GM19035 (cell line): ENCODE measurements at regions not wholly inside any gene's neighbourhood (a gene's known extent, or its start where the extent isn't known, plus 50 kb on each side); places are given as distances from the start of the nearest gene placed in this dataset.

Source experiments
- ATAC-seq: cut with Tn5 transposase; IDR thresholded peaks from one replicate; pipeline ENCODE4 v1.9.1; 2021; ENCODE audit not compliant: unreplicated experiment

DNA sequence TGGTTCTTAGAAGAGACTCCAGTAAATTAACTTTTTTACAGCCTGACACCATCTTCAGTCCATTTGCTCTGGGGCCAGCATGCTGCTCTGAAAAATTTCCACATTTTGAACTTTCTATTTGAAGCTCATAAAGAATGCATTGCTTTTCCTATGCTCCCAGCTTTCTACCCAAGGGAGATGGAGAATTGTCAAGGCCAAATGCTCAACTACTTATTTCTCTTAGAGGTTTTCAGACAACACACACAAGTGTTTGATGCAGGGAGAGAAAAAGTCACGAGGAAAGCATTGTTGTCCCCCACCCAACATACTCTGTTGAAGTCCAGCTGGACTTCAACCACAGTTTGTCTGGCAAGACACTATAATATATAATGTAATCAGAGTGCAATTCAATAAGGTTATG lies 100.3 kb upstream of the CADPS start:
- ATAC-seq, result no peak

DNA sequence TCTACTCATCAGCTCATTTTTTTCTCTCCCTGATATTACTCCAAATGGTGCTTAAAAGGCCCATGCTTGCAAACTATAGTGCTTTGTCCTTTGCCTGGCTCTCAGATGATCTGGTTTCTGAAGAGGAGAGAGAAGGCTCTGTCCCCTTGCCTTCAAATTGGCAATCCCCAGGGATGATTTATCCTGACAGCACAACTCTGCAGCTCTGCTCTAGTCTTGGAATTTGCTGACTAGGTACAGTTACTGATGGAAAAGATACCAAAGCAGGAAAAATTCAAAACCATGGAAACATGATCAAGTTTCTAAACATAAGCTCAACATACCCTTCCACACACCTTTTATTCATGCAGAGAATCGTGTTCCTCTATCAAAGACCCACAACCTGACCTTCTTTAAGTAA lies 106.7 kb upstream of the CADPS start:
- ATAC-seq, result no peak

DNA sequence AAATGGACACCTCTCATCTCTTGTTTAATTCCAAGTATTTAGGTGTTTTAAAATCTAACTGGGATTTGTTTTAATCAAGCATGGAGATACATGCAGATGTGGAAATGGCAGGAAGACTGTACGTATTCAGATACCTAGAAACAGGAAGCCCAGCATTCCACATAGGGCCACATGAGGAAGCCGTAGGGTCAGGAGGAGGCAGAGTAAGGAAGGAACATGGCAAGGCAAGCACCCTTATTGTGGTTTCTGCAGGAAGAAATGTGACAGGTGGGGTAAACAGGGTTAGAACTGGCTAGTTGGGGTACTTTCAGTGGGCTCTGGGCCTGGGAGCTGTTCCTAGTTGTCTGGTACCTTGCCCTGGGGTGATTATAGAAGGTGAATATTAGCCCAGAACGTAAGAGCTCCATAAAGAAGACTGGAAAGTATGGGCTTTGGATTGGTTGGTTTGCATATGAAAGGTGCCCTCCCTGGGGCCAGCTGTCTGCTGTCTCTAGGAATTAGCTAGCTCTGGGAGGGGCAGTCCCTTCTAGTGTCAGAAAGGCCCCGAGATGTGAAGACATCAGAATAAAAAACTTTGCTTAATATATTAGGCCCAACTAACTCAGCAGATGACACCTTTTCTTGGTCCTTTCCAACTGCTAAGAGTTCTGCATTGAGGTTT lies 107.7 kb upstream of the CADPS start:
- no peak for ATAC-seq

DNA sequence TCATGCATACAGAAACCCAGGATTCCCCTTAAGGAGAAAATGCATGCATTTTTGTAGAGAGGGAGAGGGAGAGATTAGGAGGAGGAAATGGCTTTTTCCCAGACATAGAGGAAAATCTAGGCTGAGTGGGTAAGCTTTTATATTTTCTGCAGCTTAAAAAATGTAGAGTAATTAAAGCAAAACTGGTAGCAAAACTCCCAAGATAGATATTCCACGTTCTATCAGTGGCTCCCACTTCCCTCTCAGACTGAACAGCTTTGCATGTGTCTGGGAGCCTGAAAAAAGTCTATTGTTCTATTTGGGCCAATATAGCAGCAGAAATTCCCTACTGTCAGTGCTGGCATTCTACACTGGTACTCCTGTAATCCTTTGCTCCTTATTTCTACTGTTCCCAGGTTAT lies 110.8 kb upstream of the CADPS start:
- ATAC-seq, result no peak

DNA sequence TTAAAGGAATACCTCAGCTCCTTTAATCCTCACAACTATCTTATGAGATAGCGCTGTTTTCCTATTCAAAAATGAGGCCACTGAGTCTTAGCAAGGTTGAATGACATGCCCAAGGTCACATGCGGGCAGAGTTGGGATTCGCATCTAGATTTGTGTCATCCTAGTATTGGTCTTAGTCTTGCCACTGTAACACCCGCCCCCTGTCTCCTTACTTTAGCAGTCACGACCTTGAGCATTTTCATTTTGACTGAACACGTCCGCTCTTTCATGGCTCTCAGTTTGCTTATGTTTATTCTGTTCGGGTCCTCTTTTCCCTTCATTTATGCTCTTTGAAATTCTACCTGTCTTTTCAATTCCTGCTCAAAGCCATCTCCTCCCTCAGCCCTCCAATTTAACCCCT lies 112.5 kb upstream of the CADPS start:
- ATAC-seq, result peak; percentile 59

DNA sequence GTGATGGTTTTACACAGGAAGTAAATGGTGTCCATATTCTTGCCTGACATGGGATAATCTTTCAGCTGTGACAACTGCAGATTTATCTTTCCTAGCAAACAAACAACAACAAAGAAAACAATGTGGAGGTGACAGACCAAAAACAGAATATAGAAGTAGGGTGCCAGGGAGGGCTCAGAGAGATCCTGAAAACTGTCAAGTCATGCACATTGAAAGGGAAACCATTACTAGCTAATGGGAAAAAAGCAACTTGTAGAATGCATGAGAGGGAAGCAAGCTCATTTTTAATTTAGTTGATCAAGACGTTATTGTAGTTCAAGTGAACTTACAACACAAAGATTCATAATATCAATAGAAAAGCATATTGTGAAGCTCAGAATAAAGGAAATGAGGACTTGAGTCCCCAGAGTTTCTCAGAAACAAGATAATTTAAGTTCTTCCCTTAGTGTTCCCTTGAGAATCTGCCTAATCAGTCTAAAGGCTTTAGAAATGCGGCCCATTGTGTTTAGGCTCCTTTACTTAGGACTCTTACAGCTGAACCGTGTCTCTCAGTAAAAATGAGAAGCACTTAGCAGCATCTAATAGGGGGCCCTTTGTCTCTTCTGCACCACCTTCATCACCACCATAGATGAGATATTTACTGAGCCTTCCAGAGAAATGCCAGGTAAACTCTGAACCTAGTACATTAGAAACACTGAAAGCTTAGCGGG lies 115.6 kb upstream of the CADPS start:
- ATAC-seq, result no peak

DNA sequence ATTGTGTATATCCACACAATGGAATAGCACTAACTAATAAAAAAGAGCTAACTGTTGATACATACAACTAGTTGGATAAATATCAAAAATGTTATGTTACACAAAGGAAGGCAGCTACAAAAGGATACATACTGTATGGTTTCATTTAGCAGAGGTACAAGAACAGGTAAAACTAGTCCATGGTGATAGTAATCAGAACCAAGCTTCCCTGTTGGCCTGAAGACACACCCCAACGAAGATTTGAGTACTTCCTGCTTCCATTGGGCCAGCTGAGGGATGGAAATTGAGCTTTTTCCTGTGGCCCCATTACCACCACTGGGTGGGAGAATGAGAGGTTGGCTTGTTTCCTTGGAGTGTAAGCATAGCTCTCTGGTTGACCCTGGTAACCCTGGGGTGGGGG lies 117.3 kb upstream of the CADPS start:
- ATAC-seq, result no peak

DNA sequence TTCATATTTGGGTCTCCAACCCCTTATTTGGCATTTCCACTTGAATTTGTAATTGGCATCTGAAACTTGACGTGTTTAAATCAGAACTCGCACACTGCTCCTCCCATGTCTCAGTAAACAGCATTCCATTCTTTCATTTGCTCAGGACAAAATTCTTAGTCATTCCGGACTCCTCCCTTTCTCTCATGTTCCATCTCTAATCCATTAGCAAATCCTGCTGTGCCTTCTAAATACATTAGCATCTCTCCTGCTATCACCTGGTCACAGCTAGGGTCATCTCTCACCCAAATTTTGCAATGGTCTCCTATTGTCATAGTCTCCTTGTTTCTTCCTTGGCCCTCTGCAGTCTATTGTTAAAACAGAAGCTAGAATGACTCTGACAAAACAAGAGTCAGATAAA lies 119.9 kb upstream of the CADPS start:
- no peak for ATAC-seq

DNA sequence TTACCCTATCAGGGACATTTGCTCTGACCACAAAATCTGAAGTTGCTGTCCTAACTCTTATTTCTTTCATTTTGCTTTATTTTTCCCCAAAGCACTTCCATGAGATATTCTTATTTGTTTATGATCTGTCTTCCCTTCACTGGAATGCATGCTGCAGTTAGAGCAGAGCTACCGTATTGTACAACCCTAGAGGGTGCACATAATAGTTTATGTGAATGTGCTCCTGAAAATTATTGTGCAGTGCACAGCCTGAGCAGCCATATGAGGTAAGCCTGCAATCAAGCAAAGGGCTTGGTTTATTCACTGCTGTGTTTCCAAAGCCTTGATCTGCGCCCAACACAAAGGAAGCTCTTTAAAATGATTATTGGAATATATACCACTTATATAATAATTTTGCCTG lies 120.3 kb upstream of the CADPS start:
- no peak for ATAC-seq

DNA sequence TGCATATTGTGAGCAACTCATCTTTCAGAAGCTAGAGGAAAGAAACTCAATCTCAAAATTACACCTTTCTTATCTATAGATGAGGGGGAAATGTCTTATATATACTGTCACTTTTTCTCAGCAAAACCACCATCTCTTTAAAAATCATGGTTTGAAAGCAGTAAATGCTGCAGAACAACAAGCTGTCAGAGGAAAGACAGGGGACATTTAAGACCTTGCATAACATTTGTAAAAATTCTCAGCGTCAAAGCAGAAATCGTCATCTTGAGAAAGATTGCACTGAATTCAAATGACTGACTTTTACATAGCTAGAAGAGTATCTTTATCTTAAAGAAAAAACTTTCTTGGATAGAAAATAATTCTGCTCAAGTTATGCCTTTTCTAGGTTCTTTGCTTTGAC lies 122.2 kb upstream of the CADPS start:
- ATAC-seq, result no peak

DNA sequence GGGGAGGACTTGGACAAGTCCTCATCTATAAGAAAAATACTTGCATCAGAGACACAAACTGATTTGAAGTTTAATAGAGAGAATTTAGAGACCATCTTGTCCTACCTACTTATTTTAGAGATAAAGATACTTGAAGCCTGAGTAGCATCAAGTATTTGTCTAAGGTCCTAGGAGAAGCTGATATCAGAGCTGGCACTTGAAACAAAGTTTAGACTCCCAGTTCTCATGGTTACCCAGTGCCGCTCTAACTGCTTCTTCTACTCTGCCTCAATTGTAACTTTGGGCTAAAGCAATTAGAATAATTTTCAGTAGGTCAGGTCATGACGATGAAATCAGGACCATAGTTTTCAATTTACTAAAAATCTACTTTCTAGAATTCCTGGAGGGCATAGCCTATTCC lies 123.9 kb upstream of the CADPS start:
- no peak for ATAC-seq

DNA sequence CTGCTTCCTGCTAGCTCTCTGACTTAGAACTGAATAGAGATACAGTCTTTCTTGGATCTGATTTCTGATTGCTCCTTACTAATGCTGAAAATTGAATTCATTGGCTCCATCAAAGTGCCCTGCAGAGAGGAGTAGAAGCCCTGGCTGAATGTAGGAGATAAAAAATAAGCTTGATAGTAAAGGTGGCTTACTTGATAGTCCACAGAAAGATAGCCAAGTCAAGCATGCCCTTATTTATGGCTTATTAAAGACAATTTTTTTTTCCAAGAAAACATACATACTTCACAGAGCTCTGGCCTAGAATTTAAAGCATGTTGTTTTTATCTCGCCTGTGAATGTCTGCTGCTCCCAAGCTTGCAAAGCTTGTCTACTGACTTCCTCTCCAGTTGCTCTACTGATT lies 124.6 kb upstream of the CADPS start:
- ATAC-seq, result no peak

DNA sequence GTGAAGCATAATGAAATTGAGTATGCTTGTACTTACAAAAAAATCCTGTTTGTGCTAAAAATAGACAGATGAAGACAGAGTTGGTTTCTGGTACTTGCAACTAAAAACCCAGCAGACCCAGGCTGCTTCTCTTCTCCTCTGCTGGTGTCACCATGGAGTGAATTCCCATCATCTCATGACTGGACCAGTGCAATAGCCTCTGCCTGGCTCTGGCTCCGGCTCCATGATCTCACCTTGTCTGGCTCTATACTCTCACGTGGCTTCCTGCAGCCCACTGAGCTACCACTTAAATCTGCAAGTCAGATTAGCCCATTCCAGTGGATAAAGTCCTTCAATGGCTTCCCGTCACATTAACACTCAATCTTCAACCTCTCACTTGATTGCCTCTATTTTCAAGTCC lies 129.2 kb upstream of the CADPS start:
- ATAC-seq, result no peak

DNA sequence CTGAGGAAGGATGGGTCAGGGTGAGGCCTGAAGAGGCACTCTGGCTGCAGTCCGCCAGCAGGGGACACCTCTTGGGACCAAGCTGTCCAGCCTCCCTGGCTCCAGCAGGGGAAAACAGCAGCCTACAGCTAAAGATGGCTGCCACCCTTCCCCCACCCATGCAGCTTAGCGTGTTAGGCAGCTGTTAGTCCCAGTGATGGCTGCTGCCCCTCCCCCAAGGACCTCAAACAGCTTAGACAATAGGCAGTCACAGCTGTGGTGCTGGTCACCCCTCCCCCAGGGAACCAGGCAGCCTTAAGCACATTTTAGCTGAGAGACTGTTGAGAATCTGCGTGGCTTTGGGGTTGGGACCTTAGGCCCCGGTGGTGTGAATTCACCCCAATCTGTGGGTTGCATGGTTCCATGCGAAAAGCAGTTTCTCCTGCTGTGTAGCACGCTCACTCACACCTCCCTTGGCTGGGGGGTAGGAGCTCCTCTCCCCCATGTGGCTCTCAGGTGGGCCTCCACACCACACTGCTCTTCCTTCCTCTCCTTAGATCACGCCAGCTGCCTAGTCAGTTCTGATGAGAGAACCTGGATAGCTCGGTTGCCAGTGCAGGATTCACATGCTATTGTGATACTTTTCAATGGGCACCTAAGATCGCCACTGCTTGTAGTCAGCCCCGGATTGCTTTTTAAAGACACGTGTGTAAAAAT lies 140.5 kb upstream of the CADPS start:
- ATAC-seq, result no peak

DNA sequence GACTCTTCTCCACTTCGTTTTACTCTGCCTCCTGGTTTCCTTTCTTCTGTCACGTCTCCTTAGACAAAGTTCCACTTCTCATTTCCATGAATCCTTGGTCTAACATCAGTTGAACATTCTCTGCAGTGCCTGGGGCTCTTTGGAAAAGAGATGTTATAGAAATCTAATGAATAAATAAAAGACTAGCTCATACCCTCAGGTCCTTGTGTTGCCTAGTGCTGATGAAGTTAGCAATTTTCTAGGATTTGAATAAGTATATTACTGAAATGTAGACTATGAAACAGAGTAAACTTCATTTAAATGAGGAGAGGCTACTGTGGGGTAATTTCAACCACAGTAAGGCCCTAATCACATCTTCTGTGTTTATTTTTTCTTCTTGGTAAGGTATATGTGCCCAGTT lies 146.9 kb upstream of the CADPS start:
- no peak for ATAC-seq

DNA sequence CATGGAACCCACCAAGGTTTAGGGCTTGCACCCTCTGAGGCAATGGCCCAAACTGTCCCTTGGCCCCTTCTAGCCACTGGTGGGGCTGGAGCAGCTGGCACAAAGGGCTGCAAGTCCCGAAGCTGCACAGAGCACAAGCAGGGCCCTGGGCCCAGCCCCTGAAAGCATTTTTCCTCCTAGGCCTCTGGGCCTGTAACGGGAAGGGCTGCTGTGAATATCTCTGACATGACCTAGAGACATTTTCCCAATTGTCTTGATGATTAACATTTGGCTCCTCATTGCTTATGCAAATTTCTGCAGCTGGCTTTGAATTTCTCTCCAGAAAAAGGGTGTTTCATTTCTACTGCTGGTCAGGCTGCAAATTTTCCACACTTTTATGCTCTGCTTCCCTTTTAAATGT lies 151.5 kb upstream of the CADPS start:
- ATAC-seq, result no peak

DNA sequence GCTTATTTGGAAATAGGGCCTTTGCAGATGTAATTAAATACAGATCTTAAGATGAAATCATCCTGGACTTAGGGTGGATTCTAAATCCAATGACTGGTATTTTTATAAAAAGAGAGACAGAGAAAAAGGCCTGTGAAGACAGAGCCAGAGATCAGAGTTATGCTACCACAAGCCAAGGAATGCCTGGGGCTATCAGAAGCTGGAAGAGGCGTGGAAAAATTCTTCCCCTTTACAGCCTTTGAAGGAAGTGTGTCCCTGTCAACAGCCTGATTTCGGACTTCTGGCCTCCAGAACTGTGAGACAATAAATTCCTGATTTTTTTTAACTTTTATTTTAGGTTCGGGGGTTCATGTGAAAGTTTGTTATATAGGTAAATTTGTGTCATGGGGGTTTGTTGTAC lies 154.1 kb upstream of the CADPS start:
- no peak for ATAC-seq

DNA sequence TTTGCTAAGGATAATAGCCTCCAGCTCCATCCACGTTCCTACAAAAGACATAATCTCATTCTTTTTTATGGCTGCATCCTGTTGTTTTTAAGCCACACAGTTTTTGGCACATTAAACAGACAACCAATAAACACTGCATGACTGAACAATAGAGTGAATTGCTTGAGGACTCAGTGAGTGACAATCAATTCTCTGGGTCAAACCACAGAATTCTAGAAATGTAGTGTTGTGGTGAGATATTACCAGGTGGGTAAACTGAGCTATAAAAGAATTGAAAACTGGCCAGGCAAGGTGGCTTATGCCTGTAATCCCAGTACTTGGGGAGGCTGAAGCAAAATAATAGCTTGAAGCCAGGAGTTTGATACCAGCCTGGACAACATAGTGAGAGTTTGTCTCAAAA lies 154.7 kb upstream of the CADPS start:
- ATAC-seq, result no peak

DNA sequence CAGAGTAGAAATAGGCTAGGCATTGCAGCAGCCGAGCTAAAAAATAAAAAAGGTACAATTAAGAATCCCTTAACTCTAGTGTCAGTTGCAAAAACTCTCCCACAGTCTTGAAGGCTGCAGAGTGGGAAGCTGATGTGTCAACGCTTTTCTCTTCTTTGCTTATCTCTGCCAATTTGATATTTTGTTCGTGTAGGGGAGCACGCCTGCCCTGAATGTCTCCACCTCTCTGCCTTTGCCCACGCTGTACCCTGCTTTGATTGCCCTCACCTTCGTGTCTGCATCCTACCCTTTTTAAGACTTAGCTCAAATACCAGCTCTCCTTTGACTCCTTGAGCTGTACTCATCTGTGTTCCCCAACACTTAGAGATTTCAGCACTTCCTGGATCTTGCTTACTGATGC lies 155.4 kb upstream of the CADPS start:
- no peak for ATAC-seq

DNA sequence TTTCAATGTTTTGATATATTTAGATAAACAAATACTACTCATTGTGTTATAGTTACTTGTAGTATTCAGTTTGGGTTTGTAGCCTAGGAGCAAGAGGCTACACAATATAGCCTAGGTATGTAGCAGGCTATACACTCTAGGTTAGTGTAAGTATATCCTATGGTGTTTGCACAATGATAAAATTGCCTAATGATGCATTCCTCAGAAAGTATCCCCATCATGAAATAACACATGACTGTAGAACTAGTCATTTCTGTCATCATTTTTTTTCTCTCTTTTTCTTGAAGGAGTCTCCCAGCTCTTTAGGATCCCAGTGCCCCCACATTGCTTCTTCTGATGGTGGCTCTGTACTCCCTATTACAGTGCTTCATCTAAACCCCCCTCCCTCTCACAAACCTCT lies 157.7 kb upstream of the CADPS start:
- no peak for ATAC-seq

DNA sequence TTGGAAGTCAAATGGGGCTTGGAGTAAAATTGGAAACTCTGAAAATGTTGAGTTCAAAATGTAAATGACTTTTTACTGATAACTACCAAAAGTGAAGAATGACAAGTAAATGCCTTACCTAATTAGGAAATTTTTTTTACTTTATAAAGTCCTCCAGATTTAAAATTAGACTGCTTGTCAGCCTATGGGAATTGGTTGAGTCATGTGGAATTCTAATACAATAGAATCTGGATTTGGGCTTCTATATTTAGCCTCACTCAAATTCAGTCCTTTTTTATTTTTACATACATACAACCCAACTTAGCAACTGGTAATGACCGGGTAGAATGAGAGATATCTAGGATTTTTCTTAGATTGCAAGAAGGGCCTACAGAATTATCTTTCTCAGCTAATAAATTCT lies 158.9 kb upstream of the CADPS start:
- no peak for ATAC-seq

DNA sequence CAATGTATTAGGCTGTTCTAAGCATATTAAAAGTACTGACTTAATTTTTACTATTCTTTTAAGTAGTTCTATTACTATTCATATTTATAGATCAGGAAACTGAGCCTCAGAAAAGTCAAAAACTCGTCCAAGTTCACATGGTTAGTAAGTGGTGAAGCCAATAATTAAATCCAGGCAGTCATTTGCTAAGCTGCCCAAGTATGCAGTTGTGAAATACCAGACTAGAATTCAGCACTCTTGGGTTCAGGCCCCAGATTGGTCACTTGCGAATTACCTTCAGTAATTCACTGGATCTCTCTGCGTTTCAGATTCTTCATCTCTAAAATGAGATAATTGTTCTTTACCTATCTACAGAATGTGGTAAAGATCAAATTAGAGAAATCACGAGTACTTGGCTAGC lies 161.9 kb upstream of the CADPS start:
- ATAC-seq, result no peak

DNA sequence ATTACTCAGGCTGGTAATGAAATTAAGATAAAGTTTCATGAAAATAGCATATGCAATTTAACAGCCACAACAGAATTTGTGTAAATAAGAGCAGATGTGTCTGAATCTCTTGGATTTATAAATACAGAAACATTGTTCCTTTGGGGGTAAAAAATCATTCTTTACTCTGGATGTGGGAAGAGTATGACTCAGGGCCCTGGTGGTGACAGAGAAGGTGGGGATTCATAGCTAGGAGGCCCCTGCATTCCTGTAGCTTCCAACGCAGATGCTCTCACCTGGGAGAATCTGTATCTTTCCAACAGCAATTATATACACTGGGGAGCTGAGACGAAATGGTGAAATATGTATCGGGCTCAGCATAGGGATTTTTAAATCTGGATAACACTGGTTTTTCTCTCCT lies 167.6 kb upstream of the CADPS start:
- no peak for ATAC-seq
